CD14-positive monocyte (primary cell): ENCODE measurements at regions not wholly inside any gene's neighbourhood (a gene's known extent, or its start where the extent isn't known, plus 50 kb on each side); places are given as distances from the start of the nearest gene placed in this dataset.

ENCODE experiments used
- DNase-seq, 3 donors: peaks; one replicate each; pipeline ENCODE4 v3.0.0-alpha.2; 2011 to 2022
- H2AFZ ChIP-seq: 2 replicates; pipeline ENCODE4 v1.6.0; 2012; ENCODE audit warnings: mild to moderate bottlenecking, low read depth, low read length, inconsistent platforms; ENCODE audit not compliant: insufficient read depth, poor library complexity, severe bottlenecking
- H3K27ac ChIP-seq, 2 donors: 1 replicate in 1 of 2; 2 replicates in 1 of 2; pipeline ENCODE4 v1.5.1; 2012 to 2013; ENCODE audit warnings: low read length in 2 of 2, control low read depth in 1 of 2, inconsistent platforms in 1 of 2, low read depth in 1 of 2, mild to moderate bottlenecking in 1 of 2
- H3K27me3 ChIP-seq, 2 donors: one replicate each; pipeline versions ENCODE4 v1.6.0 to v1.6.1; 2011 to 2013; ENCODE audit warnings: low read length in 2 of 2; ENCODE audit not compliant: control insufficient read depth in 2 of 2, insufficient read depth in 2 of 2
- H3K36me3 ChIP-seq, 2 donors: replicated peaks in 1 of 2; 1 replicate in 1 of 2; 2 replicates in 1 of 2; pipeline versions ENCODE4 v1.5.1 to v1.6.1; 2012 to 2013; ENCODE audit warnings: low read length in 2 of 2, control low read depth in 1 of 2, inconsistent platforms in 1 of 2, mild to moderate bottlenecking in 1 of 2; ENCODE audit not compliant: insufficient read depth in 2 of 2, control insufficient read depth in 1 of 2
- H3K4me1 ChIP-seq, 2 donors: 1 replicate in 1 of 2; 2 replicates in 1 of 2; pipeline versions ENCODE4 v1.5.1 to v1.6.1; 2012 to 2013; ENCODE audit warnings: low read length in 2 of 2, control low read depth in 1 of 2, inconsistent platforms in 1 of 2, mild to moderate bottlenecking in 1 of 2, moderate library complexity in 1 of 2; ENCODE audit not compliant: insufficient read depth in 2 of 2, control insufficient read depth in 1 of 2
- H3K4me2 ChIP-seq: replicated peaks from 2 replicates; pipeline ENCODE3; 2012; ENCODE audit warnings: low read length, moderate library complexity, mild to moderate bottlenecking; ENCODE audit not compliant: poor library complexity, severe bottlenecking; ENCODE audit errors: extremely low read depth
- H3K4me3 ChIP-seq, 3 experiments: fragments of 200-600 bp in 1 of 3; sonication (generic) in 1 of 3; replicated peaks in 1 of 3; 1 replicate in 2 of 3; 2 replicates in 1 of 3; pipeline ENCODE4 v1.5.1; 2011 to 2013; ENCODE audit warnings: low read length in 3 of 3, mild to moderate bottlenecking in 3 of 3, control low read depth in 2 of 3, low read depth in 2 of 3, inconsistent platforms in 1 of 3, moderate library complexity in 1 of 3
- H3K79me2 ChIP-seq: 2 replicates; pipeline ENCODE4 v1.6.0; 2012; ENCODE audit warnings: mild to moderate bottlenecking, control low read depth, inconsistent platforms, low read length, moderate library complexity; ENCODE audit not compliant: insufficient read depth
- H3K9ac ChIP-seq: 2 replicates; pipeline ENCODE4 v1.6.0; 2017; ENCODE audit warnings: low read length, mild to moderate bottlenecking; ENCODE audit not compliant: insufficient read depth, poor library complexity, severe bottlenecking
- H3K9me3 ChIP-seq, 2 donors: replicated peaks in 1 of 2; 1 replicate in 1 of 2; 2 replicates in 1 of 2; pipeline versions ENCODE4 v1.5.1 to v1.6.1; 2012 to 2013; ENCODE audit warnings: low read length in 2 of 2, control low read depth in 1 of 2; ENCODE audit not compliant: control insufficient read depth in 1 of 2, insufficient read depth in 1 of 2
- H4K20me1 ChIP-seq: 2 replicates; pipeline ENCODE4 v1.6.0; 2012; ENCODE audit warnings: mild to moderate bottlenecking, low read length, control low read depth, moderate library complexity; ENCODE audit not compliant: insufficient read depth
- H3K27ac Mint-ChIP-seq, 7 donors: one replicate each; pipeline ENCODE4 v1.8.0; 2020; ENCODE audit warnings: mild to moderate bottlenecking in 7 of 7, mixed read lengths in 7 of 7, moderate library complexity in 6 of 7, inconsistent platforms in 2 of 7
- H3K27me3 Mint-ChIP-seq, 3 donors: one replicate each; pipeline ENCODE4 v1.8.0; 2021 to 2022; ENCODE audit warnings: low read depth in 3 of 3, mild to moderate bottlenecking in 3 of 3, mixed read lengths in 3 of 3, moderate library complexity in 3 of 3, inconsistent platforms in 1 of 3
- H3K36me3 Mint-ChIP-seq, 2 donors: one replicate each; pipeline ENCODE4 v1.8.0; 2020; ENCODE audit warnings: mixed read lengths in 2 of 2, inconsistent platforms in 1 of 2, mild to moderate bottlenecking in 1 of 2
- H3K4me1 Mint-ChIP-seq: one replicate; pipeline ENCODE4 v1.8.0; 2020; ENCODE audit warnings: mild to moderate bottlenecking, mixed read lengths
- H3K4me3 Mint-ChIP-seq, 2 donors: one replicate each; pipeline ENCODE4 v1.8.0; 2020; ENCODE audit warnings: mild to moderate bottlenecking in 2 of 2, mixed read lengths in 2 of 2, moderate library complexity in 1 of 2
- H3K9me3 Mint-ChIP-seq, 7 donors: one replicate each; pipeline ENCODE4 v1.8.0; 2020 to 2022; ENCODE audit warnings: mixed read lengths in 7 of 7, mild to moderate bottlenecking in 6 of 7, moderate library complexity in 6 of 7, inconsistent platforms in 2 of 7
- CTCF ChIP-seq: fragments of 200-600 bp; IDR thresholded peaks from one replicate; pipeline ENCODE4 v1.8.0; 2022; ENCODE audit warnings: antibody characterized with exemption, mild to moderate bottlenecking
- WGBS: methylation state at CpG from one replicate; pipeline ENCODE4 v1.1.5; 2013; ENCODE audit warnings: missing lambda C conversion rate; ENCODE audit not compliant: insufficient coverage; 5-methylcytosine and 5-hydroxymethylcytosine counted together
- intact Hi-C, 2 donors: fragments of 100-400 bp; cut with micrococcal nuclease; formaldehyde crosslinking; loops; one replicate each; pipeline versions ENCODE4 v1.15.0 to v1.15.1; 2023

DNA sequence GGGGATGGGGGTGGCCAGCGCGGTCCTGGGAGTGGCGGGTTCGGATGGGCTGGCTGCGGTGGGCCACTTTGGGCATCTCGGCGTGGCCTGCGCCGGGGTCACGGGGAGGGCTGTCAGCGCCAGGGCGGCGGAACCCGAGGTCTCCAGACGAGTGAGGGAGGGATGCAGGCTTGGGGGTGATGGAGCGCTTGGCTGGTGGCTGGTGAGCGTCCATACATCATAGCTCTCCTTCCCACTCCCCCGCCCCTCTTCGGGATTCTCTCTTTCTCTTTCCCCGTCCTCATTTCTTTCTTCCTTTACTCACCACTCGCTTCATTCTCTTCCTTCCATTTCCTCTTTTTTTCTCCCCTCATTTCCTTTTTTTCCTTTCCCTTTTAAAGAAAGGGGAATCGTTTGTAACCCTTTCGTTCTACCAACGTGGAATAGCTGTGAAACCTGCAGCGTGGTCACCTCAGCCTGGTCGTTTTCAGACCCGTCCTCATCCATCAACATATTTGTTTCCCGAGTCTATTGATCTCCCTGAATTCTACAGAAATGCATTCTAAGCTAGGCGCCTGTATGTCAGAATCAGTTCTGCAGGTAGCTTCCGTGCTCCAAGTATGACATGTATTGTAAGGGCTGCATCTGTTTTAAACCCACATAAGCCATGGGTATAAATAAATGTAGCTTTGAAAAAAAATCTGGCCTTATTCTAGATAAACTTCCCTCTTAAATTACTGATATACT, 260.3 kb upstream of the E2F7 start:
- under 1% methylated on average over 15 of the region's 30 CpGs for WGBS

More for the DNA sequence above, 260.3 kb upstream of the E2F7 start:
- no peak for DNase-seq
- Histone ChIP-seq H3K9ac (no peak overlapping the region), H3K4me3 (peak overlapping the region in 1 of 3 experiments; percentile 73), H4K20me1 (no peaks in the 10 kb centered on the region), H3K27ac (no peak overlapping the region), H3K79me2 (no peaks in the 10 kb centered on the region), H3K4me2 (peak overlapping the region; percentile 77), H3K4me1 (peaks cover 8 to 17% of the 10 kb centered on the region in 2 donors), H3K27me3 (peaks cover 29 to 34% of the 10 kb centered on the region in 2 donors), H2AFZ (peak overlapping the region; percentile 63), H3K36me3 (no peaks in the 10 kb centered on the region), H3K9me3 (no peaks in the 10 kb centered on the region)
- peaks cover 0 to 8% (median 3%) of the 10 kb centered on the region in 7 donors for H3K9me3 Mint-ChIP-seq
- peaks cover 0 to 4% of the 10 kb centered on the region in 2 donors for H3K36me3 Mint-ChIP-seq
- peaks cover 37 to 50% (median 41%) of the 10 kb centered on the region in 3 donors for H3K27me3 Mint-ChIP-seq
- peaks cover 16% of the 10 kb centered on the region for H3K4me1 Mint-ChIP-seq
- no peak for TF ChIP-seq CTCF
- intact Hi-C loops, result no loop called here
- H3K27ac Mint-ChIP-seq, result no peak overlapping the region
- H3K4me3 Mint-ChIP-seq, result peak overlapping the region; percentile 75 to 95
